ENCODE measurements at regions not wholly inside any gene's neighbourhood (a gene's known extent, or its start where the extent isn't known, plus 50 kb on each side); places are given as distances from the start of the nearest gene placed in this dataset.
A peak's percentile ranks its signal among the peaks of the same experiment; 100 is the strongest.

DNA sequence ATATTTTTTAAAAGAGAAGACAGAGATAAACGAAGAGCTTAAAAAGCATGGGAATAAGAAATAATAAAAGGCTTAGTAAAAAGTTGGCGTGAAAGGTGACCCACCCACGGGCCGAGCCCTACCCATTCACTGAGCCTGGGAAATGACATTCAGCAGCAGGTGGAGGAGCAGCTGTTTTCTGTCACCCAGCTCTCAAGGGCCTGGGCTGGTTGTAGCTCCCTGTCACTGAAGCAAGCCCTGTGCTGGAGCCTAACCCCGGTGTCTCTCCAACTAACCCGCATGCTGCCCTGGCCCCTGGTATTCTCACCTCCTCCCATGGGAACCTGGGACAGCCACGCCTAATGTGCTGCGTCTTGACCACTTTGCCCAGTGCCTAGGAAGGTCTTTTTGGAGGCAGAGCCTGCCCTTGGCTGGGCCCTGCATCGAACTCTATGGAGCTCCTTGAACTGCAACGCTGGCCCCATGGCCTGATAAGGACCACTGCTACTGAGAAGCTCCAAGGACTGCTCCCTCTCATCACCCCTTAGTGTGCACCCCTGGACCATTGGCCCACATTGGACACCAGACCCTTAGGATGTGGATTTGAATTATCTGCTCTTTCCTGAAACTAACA lies 68.8 kb upstream of the IYD start:
- TF ChIP-seq, protein P1, sequence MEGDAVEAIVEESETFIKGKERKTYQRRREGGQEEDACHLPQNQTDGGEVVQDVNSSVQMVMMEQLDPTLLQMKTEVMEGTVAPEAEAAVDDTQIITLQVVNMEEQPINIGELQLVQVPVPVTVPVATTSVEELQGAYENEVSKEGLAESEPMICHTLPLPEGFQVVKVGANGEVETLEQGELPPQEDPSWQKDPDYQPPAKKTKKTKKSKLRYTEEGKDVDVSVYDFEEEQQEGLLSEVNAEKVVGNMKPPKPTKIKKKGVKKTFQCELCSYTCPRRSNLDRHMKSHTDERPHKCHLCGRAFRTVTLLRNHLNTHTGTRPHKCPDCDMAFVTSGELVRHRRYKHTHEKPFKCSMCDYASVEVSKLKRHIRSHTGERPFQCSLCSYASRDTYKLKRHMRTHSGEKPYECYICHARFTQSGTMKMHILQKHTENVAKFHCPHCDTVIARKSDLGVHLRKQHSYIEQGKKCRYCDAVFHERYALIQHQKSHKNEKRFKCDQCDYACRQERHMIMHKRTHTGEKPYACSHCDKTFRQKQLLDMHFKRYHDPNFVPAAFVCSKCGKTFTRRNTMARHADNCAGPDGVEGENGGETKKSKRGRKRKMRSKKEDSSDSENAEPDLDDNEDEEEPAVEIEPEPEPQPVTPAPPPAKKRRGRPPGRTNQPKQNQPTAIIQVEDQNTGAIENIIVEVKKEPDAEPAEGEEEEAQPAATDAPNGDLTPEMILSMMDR (IDR thresholded peaks at IDR 0.05; ENCODE audit: extremely low read depth, missing control alignments): no peak
- DNase-seq (ENCODE audit: low spot score): no peak

DNA sequence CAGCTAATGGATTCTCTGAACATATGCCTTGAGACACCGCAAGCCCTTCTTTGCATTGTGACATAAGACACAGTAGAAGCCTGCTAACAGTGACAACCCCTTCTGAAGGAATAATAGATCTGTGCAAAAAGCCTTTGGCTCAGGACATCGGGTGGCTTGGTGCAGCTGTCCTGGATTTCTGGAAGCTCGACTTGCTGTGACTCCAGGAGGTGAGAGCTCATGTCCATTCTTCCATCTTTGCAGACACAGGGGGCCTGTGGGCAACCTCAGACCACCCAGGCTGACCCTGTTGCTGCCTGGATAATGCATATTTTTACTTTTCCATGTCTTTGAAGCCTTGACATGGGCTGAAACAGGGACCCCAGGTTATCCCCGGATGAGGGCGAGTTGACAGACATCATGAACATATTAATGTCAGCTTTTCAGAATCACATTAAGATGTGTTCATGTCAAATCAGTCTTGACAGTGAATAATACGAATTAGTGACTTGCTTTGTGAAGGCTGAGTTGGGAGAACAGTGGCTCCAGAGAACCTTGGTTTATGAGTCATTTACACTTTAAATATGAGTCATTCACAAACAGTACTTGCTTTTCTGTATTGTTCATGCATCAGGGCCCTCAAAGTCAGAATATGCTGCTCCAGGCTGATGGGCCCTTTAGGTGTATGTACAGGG lies 66.8 kb upstream of the IYD start:
- peak; percentile 53 for DNase-seq (ENCODE audit: low spot score)
- TF ChIP-seq, protein P1 (IDR thresholded peaks at IDR 0.05; ENCODE audit: extremely low read depth, missing control alignments): no peak

DNA sequence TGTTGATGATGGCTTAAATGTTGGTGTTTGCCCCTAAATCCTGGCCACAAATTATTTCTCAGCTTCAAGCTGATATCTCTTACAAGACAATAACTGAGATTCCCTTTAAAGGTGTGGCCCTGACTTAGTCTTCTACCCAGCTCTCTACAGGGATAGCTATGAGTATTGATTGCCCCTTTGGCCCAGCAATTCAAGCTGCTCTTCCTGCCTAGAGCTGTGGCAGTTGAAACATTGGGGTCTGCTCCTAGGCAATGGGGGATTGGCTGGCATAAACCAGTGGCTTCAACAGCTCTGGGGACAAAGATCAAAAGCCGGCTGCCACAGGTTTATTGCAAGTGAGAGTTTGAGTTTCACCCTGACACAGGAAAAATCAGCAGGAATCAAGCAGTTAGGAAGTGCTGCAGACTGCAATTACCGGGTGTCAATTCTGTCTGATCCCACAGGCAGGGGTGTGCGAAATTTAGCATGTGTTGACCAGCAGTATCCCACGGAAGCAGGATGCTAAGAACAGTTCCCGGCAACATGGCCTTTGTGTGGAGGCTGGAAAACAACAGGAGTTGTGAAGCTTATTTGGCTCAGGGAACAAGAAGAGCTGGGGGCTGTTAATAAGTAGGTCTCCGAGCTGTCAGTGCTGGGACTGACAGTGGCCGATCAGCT lies 66.2 kb upstream of the IYD start:
- DNase-seq (ENCODE audit: low spot score): no peak
- TF ChIP-seq, protein P1 (IDR thresholded peaks at IDR 0.05; ENCODE audit: extremely low read depth, missing control alignments): no peak

DNA sequence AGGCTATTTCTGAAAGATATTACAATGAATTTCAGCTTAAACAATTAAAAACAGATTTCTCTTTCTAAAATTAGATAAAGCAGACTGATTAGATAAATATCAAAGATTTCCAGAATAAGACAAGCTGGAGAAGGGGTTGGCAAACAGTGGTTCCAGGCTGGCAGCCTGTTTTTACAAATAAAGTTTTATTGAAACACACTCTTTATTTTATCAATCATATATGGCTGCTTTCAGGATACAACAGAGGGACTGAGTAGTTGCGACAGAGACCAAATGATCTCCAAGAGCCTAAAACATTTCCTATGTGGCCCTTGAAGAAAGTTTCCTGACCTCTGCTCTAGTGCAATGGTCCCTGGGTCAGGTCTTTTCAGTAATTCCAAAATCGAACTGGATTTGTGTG lies 65.6 kb upstream of the IYD start:
- no peak for DNase-seq (ENCODE audit: low spot score)
- TF ChIP-seq, protein P1 (IDR thresholded peaks at IDR 0.05; ENCODE audit: extremely low read depth, missing control alignments): no peak

DNA sequence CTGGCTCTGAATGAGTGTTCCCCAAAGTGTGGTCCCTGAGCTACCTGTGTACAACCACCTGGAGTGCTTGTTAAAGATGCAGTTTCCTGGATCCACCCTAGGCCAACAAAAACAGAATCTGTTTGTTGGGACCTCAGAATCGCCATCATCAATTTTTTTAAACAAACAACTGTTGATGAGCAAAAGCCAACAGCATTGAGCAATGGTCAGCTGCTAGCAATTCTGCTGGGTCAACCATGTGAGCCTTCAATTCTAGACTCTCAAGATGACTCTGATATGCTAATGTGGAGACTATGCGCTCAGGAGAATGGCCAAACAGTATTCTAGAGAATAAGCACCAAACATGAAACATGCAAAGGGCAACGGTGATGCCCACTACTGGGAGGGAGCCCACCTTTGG lies 64.4 kb upstream of the IYD start:
- TF ChIP-seq, protein P1 (IDR thresholded peaks at IDR 0.05; ENCODE audit: extremely low read depth, missing control alignments): no peak
- no peak for DNase-seq (ENCODE audit: low spot score)

DNA sequence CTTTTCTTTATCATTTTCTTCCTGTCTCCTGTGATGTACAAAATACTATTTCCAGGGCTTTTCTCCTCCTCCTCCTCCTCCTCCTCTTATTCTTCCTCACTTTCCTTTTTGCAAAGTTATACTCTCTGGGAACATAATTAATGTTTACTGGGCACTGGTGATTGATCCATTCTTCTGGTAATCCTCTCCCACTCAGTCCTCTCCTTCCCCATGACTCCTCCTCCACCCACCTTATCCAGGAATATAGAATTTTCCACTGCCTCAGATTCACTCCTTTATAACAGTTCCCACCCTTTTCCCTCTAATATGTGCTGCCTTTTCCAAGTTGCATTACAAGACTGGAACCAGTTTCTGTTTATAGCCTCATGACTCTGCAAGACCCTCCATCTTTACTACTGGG lies 62.5 kb upstream of the IYD start:
- TF ChIP-seq, protein P1 (IDR thresholded peaks at IDR 0.05; ENCODE audit: extremely low read depth, missing control alignments): no peak
- DNase-seq (ENCODE audit: low spot score): no peak

DNA sequence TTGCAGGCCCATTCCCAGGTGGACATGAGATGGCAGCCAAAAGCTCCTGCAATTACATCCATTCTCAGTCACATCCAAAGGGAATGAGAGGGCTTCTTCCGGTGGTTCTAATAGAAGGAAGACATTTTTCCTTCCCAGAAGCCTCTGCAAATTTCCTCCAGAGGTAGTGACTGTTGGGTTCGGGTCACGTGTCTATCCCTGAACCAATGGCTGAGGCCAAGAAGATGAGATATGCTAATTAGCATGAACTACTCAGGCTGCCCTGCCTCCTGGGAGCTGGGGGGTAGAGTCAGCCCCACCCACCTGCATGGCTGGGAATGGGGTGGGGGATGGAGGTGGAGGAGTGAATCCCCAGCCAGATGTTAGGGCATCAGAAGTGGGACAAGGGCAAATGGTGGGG lies 61.3 kb upstream of the IYD start:
- TF ChIP-seq, protein P1 (IDR thresholded peaks at IDR 0.05; ENCODE audit: extremely low read depth, missing control alignments): no peak

More for the DNA sequence above, 61.3 kb upstream of the IYD start:
- DNase-seq (ENCODE audit: low spot score): no peak

All from GM20000 (cell line).